Thyroid gland (tissue), 4 donors: ENCODE measurements at regions not wholly inside any gene's neighbourhood (a gene's known extent, or its start where the extent isn't known, plus 50 kb on each side); places are given as distances from the start of the nearest gene placed in this dataset.

ENCODE experiments used
- DNase-seq, 2 donors: peaks; one replicate each; pipeline ENCODE4 v3.0.0-alpha.2; 2019
- H3K27ac ChIP-seq, 3 donors: fragments of 200-600 bp; sonication (generic); 1 replicate in 2 of 3; 2 replicates in 1 of 3; pipeline ENCODE4 v1.5.1; 2016 to 2019; ENCODE audit warnings: mild to moderate bottlenecking in 1 of 3, moderate library complexity in 1 of 3
- H3K27me3 ChIP-seq: fragments of 200-600 bp; sonication (generic); one replicate; pipeline ENCODE4 v1.5.1; 2019
- H3K36me3 ChIP-seq, 2 donors: fragments of 200-600 bp; sonication (generic); one replicate each; pipeline ENCODE4 v1.5.1; 2016 to 2019
- H3K4me1 ChIP-seq, 2 donors: fragments of 200-600 bp; sonication (generic); one replicate each; pipeline ENCODE4 v1.5.1; 2017 to 2019
- H3K4me3 ChIP-seq, 3 donors: fragments of 200-600 bp; sonication (generic); replicated peaks in 1 of 3; 1 replicate in 2 of 3; 2 replicates in 1 of 3; pipeline ENCODE4 v1.5.1; 2016; ENCODE audit warnings: mild to moderate bottlenecking in 1 of 3
- H3K9me3 ChIP-seq: fragments of 200-600 bp; sonication (generic); one replicate; pipeline ENCODE4 v1.5.1; 2017
- POLR2A ChIP-seq, 2 donors: fragments of 450-650 bp; IDR thresholded peaks; one replicate each; pipeline ENCODE4 v1.6.1; 2017; ENCODE audit warnings: antibody characterized with exemption in 2 of 2, mild to moderate bottlenecking in 2 of 2, moderate library complexity in 1 of 2
- WGBS, 2 donors: methylation state at CpG; one replicate each; pipeline ENCODE4 v1.1.5; 2017; 5-methylcytosine and 5-hydroxymethylcytosine counted together
- intact Hi-C: fragments of 100-400 bp; cut with DNase I; formaldehyde crosslinking; loops from one replicate; pipeline ENCODE4 v1.15.1; 2023
- TF ChIP-seq, protein P1 (sequence below), 6 experiments: fragments of 200-600 bp in 3 of 6; fragments of 450-650 bp in 3 of 6; sonication (generic) in 3 of 6; IDR thresholded peaks; one replicate each; pipeline ENCODE4 v1.5.1; 2016 to 2019; ENCODE audit warnings: antibody characterized with exemption in 6 of 6, mild to moderate bottlenecking in 2 of 6, inconsistent platforms in 1 of 6, moderate library complexity in 1 of 6

GRCh38 chr2:107729440-107729839 lies 97.3 kb upstream of the RGPD4 start:
- Histone ChIP-seq H3K36me3 (no peaks in the 10 kb centered on the region), H3K27ac (no peak overlapping the region), H3K9me3 (no peaks in the 10 kb centered on the region), H3K4me3 (no peak overlapping the region), H3K4me1 (no peaks in the 10 kb centered on the region), H3K27me3 (no peaks in the 10 kb centered on the region)
- intact Hi-C loops: no loop called here
- WGBS, 2 donors: 80 to 83% methylated on average over 3 of the region's 3 CpGs
- TF ChIP-seq POLR2A (IDR thresholded peaks at IDR 0.05): no peak
- TF ChIP-seq, protein P1, sequence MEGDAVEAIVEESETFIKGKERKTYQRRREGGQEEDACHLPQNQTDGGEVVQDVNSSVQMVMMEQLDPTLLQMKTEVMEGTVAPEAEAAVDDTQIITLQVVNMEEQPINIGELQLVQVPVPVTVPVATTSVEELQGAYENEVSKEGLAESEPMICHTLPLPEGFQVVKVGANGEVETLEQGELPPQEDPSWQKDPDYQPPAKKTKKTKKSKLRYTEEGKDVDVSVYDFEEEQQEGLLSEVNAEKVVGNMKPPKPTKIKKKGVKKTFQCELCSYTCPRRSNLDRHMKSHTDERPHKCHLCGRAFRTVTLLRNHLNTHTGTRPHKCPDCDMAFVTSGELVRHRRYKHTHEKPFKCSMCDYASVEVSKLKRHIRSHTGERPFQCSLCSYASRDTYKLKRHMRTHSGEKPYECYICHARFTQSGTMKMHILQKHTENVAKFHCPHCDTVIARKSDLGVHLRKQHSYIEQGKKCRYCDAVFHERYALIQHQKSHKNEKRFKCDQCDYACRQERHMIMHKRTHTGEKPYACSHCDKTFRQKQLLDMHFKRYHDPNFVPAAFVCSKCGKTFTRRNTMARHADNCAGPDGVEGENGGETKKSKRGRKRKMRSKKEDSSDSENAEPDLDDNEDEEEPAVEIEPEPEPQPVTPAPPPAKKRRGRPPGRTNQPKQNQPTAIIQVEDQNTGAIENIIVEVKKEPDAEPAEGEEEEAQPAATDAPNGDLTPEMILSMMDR (IDR thresholded peaks at IDR 0.05): no peak
- no peak for DNase-seq

- intact Hi-C loops: no loop called here
- H3K36me3 ChIP-seq: no peaks in the 10 kb centered on the region
- 71 to 74% methylated on average over 2 of the region's 2 CpGs for WGBS, 2 donors
- DNase-seq: no peak
- H3K27me3 ChIP-seq: no peaks in the 10 kb centered on the region
- no peak for TF ChIP-seq POLR2A (IDR thresholded peaks at IDR 0.05)
- TF ChIP-seq, protein P1 (IDR thresholded peaks at IDR 0.05): no peak
- no peak overlapping the region for H3K27ac ChIP-seq
- H3K4me1 ChIP-seq: no peaks in the 10 kb centered on the region
- H3K4me3 ChIP-seq: no peak overlapping the region
- no peaks in the 10 kb centered on the region for H3K9me3 ChIP-seq
Measured at GRCh38 chr2:107730898-107731297, 95.8 kb upstream of the RGPD4 start.

DNA sequence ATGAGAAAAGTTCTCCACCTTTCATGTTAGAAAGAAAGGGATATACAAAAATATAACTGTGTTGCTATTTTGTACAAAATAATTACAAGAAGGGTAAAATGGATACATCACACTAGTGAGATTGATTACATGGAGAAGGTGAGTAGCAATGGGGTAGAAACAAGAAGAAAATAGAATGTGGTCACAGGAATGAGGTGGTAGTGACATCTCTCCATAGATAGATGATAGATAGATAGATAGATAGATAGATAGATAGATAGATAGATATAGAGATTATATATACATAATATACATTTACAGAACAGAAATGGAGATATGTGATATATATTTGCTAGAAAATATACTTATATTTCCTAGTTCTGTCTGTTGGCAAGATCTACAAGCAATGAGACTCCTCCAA lies 95.3 kb upstream of the RGPD4 start:
- H3K4me3 ChIP-seq: no peak overlapping the region
- no peak for TF ChIP-seq POLR2A (IDR thresholded peaks at IDR 0.05)
- TF ChIP-seq, protein P1 (IDR thresholded peaks at IDR 0.05): no peak
- intact Hi-C loops: no loop called here
- no peak overlapping the region for H3K27ac ChIP-seq
- H3K4me1 ChIP-seq: no peaks in the 10 kb centered on the region
- DNase-seq: no peak
- H3K9me3 ChIP-seq: no peaks in the 10 kb centered on the region
- H3K27me3 ChIP-seq: no peaks in the 10 kb centered on the region
- H3K36me3 ChIP-seq: no peaks in the 10 kb centered on the region

- H3K4me3 ChIP-seq: no peak overlapping the region
- H3K4me1 ChIP-seq: peaks cover 7 to 8% of the 10 kb centered on the region in 2 donors
- WGBS, 2 donors: 78 to 84% methylated on average over 2 of the region's 2 CpGs
- H3K27ac ChIP-seq: no peak overlapping the region
- no peaks in the 10 kb centered on the region for H3K9me3 ChIP-seq
- no peaks in the 10 kb centered on the region for H3K36me3 ChIP-seq
- TF ChIP-seq POLR2A (IDR thresholded peaks at IDR 0.05): no peak
- H3K27me3 ChIP-seq: no peaks in the 10 kb centered on the region
- DNase-seq: no peak
- intact Hi-C loops: no loop called here
Measured at GRCh38 chr2:107735201-107735600, 91.5 kb upstream of the RGPD4 start.

GRCh38 chr2:107737756-107738155 lies 88.9 kb upstream of the RGPD4 start:
- Histone ChIP-seq H3K9me3 (no peaks in the 10 kb centered on the region), H3K36me3 (no peaks in the 10 kb centered on the region), H3K27me3 (no peaks in the 10 kb centered on the region), H3K4me3 (no peak overlapping the region), H3K27ac (no peak overlapping the region), H3K4me1 (peaks cover 7 to 8% of the 10 kb centered on the region in 2 donors)
- TF ChIP-seq, protein P1 (IDR thresholded peaks at IDR 0.05): no peak
- no peak for TF ChIP-seq POLR2A (IDR thresholded peaks at IDR 0.05)
- intact Hi-C loops: no loop called here
- no peak for DNase-seq

- intact Hi-C loops: no loop called here
- no peak for TF ChIP-seq POLR2A (IDR thresholded peaks at IDR 0.05)
- TF ChIP-seq, protein P1 (IDR thresholded peaks at IDR 0.05): no peak
- peak; percentile 3 to 4 for DNase-seq
- Histone ChIP-seq H3K9me3 (no peaks in the 10 kb centered on the region), H3K4me3 (no peak overlapping the region), H3K36me3 (no peaks in the 10 kb centered on the region), H3K4me1 (peaks cover 7 to 8% of the 10 kb centered on the region in 2 donors), H3K27me3 (no peaks in the 10 kb centered on the region), H3K27ac (no peak overlapping the region)
- WGBS, 2 donors: 16 to 28% methylated on average over 4 of the region's 4 CpGs
Measured at GRCh38 chr2:107738266-107738665, 88.4 kb upstream of the RGPD4 start.
